Inflammatory macrophage treated with lipopolysaccharide for 4 hours (primary cell): ENCODE measurements at regions not wholly inside any gene's neighbourhood (a gene's known extent, or its start where the extent isn't known, plus 50 kb on each side); places are given as distances from the start of the nearest gene placed in this dataset.

Source experiments
- DNase-seq: peaks from one replicate; pipeline ENCODE4 v3.0.0-alpha.2; 2020

GRCh38 chr5:11955331-11955730 is 51.1 kb upstream of the CTNND2 start:
- no peak for DNase-seq
